MCF 10A (cell line): ENCODE measurements at regions not wholly inside any gene's neighbourhood (a gene's known extent, or its start where the extent isn't known, plus 50 kb on each side); places are given as distances from the start of the nearest gene placed in this dataset.

Source experiments
- BruUV-seq: library from RNA; stranded (reverse); fragments of 400-500 nt; replicated peaks from 2 replicates; lab custom pipeline; 2021; lab: Mats Ljungman, UMichigan
- CTCF ChIA-PET: fragments of 300-600 bp; sonication (Branson Sonifier 250); formaldehyde crosslinking; extraction: SDS; loops from one replicate; lab custom pipeline; 2021; ENCODE audit warnings: antibody characterized with exemption, inconsistent platforms; lab: Yijun Ruan, JAX
- POLR2A ChIA-PET: fragments of 300-600, 350-650 bp; sonication (Branson Sonifier 250); formaldehyde crosslinking; extraction: SDS; loops from one replicate; lab custom pipeline; 2020; ENCODE audit warnings: antibody characterized with exemption, inconsistent platforms; lab: Yijun Ruan, JAX
- DNase-seq: peaks from one replicate; pipeline ENCODE4 v3.0.0-alpha.2; 2018; ENCODE audit not compliant: unreplicated experiment
- H3K27ac Mint-ChIP-seq: one replicate; pipeline ENCODE4 v1.8.0; 2022; ENCODE audit warnings: mild to moderate bottlenecking, low read depth, mixed read lengths; ENCODE audit not compliant: unreplicated experiment
- H3K27me3 Mint-ChIP-seq: one replicate; pipeline ENCODE4 v1.8.0; 2022; ENCODE audit warnings: mixed read lengths; ENCODE audit not compliant: insufficient read depth, unreplicated experiment
- H3K36me3 Mint-ChIP-seq: one replicate; pipeline ENCODE4 v1.8.0; 2022; ENCODE audit warnings: mild to moderate bottlenecking, moderate library complexity, mixed read lengths; ENCODE audit not compliant: insufficient read depth, unreplicated experiment
- H3K4me1 Mint-ChIP-seq: one replicate; pipeline ENCODE4 v1.8.0; 2022; ENCODE audit warnings: mixed read lengths; ENCODE audit not compliant: insufficient read depth, unreplicated experiment
- H3K4me3 Mint-ChIP-seq: one replicate; pipeline ENCODE4 v1.8.0; 2022; ENCODE audit warnings: mild to moderate bottlenecking, moderate library complexity, mixed read lengths; ENCODE audit not compliant: unreplicated experiment
- H3K9me3 Mint-ChIP-seq: one replicate; pipeline ENCODE4 v1.8.0; 2022; ENCODE audit warnings: mixed read lengths; ENCODE audit not compliant: unreplicated experiment
- CTCF ChIP-seq: fragments of 200-600 bp; IDR thresholded peaks from one replicate; pipeline ENCODE4 v1.8.0; 2022; ENCODE audit warnings: antibody characterized with exemption, mild to moderate bottlenecking; ENCODE audit not compliant: unreplicated experiment
- intact Hi-C: fragments of 100-400 bp; cut with micrococcal nuclease; formaldehyde crosslinking; loops from 2 replicates; pipeline ENCODE4 v1.14.1; 2022

GRCh38 chr7:140238778-140239652 lies 62.2 kb upstream of the KDM7A start:
- no peak for TF ChIP-seq CTCF
- no peak overlapping the region for H3K4me3 Mint-ChIP-seq
- no peak overlapping the region for H3K27ac Mint-ChIP-seq
- H3K9me3 Mint-ChIP-seq: no peaks in the 10 kb centered on the region
- ChIA-PET POLR2A (interaction anchor here (0.6 kb wide), 1 partner anchor 40 kb away, joined by 4 read pairs; no protein-coding TSS in a partner anchor), CTCF (interaction anchor here (0.6 to 0.7 kb wide), 4 partner anchors 206 to 576 kb away, joined by 3 to 4 read pairs (median 3); no protein-coding TSS in a partner anchor)
- BruUV-seq: no TSS peak
- no peaks in the 10 kb centered on the region for H3K27me3 Mint-ChIP-seq
- intact Hi-C loops: no loop called here
- DNase-seq: peak; percentile 38
- H3K36me3 Mint-ChIP-seq: no peaks in the 10 kb centered on the region
- no peaks in the 10 kb centered on the region for H3K4me1 Mint-ChIP-seq

GRCh38 chr7:140237390-140237789 lies 60.6 kb upstream of the KDM7A start:
- intact Hi-C loops: no loop called here
- Mint-ChIP-seq H3K4me3 (no peak overlapping the region), H3K27me3 (no peaks in the 10 kb centered on the region), H3K36me3 (no peaks in the 10 kb centered on the region), H3K27ac (no peak overlapping the region), H3K9me3 (no peaks in the 10 kb centered on the region), H3K4me1 (no peaks in the 10 kb centered on the region)
- no peak for DNase-seq
- no peak for TF ChIP-seq CTCF
- CTCF ChIA-PET: no interaction called here
- POLR2A ChIA-PET: no interaction called here
- BruUV-seq: no TSS peak

GRCh38 chr7:140236626-140237025 lies 59.8 kb upstream of the KDM7A start:
- intact Hi-C loops: no loop called here
- no peak overlapping the region for H3K27ac Mint-ChIP-seq
- POLR2A ChIA-PET: no interaction called here
- H3K36me3 Mint-ChIP-seq: no peaks in the 10 kb centered on the region
- peaks cover 3% of the 10 kb centered on the region for H3K4me1 Mint-ChIP-seq
- DNase-seq: no peak
- no peaks in the 10 kb centered on the region for H3K27me3 Mint-ChIP-seq
- no TSS peak for BruUV-seq
- CTCF ChIA-PET: no interaction called here
- no peak overlapping the region for H3K4me3 Mint-ChIP-seq
- H3K9me3 Mint-ChIP-seq: no peaks in the 10 kb centered on the region
- no peak for TF ChIP-seq CTCF

- CTCF ChIA-PET: interaction anchor here (0.7 to 0.8 kb wide), 2 partner anchors 82 to 636 kb away, joined by 3 read pairs; no protein-coding TSS in a partner anchor
- peaks cover 6% of the 10 kb centered on the region for H3K4me1 Mint-ChIP-seq
- no peak for DNase-seq
- no TSS peak for BruUV-seq
- H3K27ac Mint-ChIP-seq: no peak overlapping the region
- no peaks in the 10 kb centered on the region for H3K27me3 Mint-ChIP-seq
- POLR2A ChIA-PET: no interaction called here
- no peaks in the 10 kb centered on the region for H3K9me3 Mint-ChIP-seq
- H3K36me3 Mint-ChIP-seq: no peaks in the 10 kb centered on the region
- no peak overlapping the region for H3K4me3 Mint-ChIP-seq
- no peak for TF ChIP-seq CTCF
- intact Hi-C loops: no loop called here
Measured at GRCh38 chr7:140235114-140235513, 58.3 kb upstream of the KDM7A start.
